Effector memory CD4-positive, alpha-beta T cell (primary cell): ENCODE measurements at regions not wholly inside any gene's neighbourhood (a gene's known extent, or its start where the extent isn't known, plus 50 kb on each side); places are given as distances from the start of the nearest gene placed in this dataset.

Source experiments
- DNase-seq, 3 donors: peaks; one replicate each; pipeline ENCODE4 v3.0.0-alpha.2; 2020
- H3K27ac ChIP-seq: 2 replicates; pipeline ENCODE4 v1.7.0; 2013; ENCODE audit warnings: mild to moderate bottlenecking, low read length, moderate library complexity; ENCODE audit not compliant: insufficient read depth, poor library complexity, severe bottlenecking
- H3K27me3 ChIP-seq: replicated peaks from 2 replicates; pipeline ENCODE4 v1.7.0; 2013; ENCODE audit warnings: mild to moderate bottlenecking, low read length; ENCODE audit not compliant: insufficient read depth, control insufficient read depth, poor library complexity, severe bottlenecking
- H3K36me3 ChIP-seq: 2 replicates; pipeline ENCODE4 v1.7.0; 2013; ENCODE audit warnings: mild to moderate bottlenecking, low read length, moderate library complexity; ENCODE audit not compliant: control insufficient read depth, insufficient read depth
- H3K4me1 ChIP-seq: 2 replicates; pipeline ENCODE4 v1.7.0; 2013; ENCODE audit warnings: low read length, mild to moderate bottlenecking; ENCODE audit not compliant: control insufficient read depth, insufficient read depth, poor library complexity, severe bottlenecking
- H3K4me3 ChIP-seq: 2 replicates; pipeline ENCODE4 v1.7.0; 2013; ENCODE audit warnings: low read length, low read depth, mild to moderate bottlenecking; ENCODE audit not compliant: insufficient read depth, poor library complexity, severe bottlenecking
- H3K9me3 ChIP-seq: 2 replicates; pipeline ENCODE4 v1.7.0; 2013; ENCODE audit warnings: mild to moderate bottlenecking, low read length, moderate library complexity; ENCODE audit not compliant: control insufficient read depth

DNA sequence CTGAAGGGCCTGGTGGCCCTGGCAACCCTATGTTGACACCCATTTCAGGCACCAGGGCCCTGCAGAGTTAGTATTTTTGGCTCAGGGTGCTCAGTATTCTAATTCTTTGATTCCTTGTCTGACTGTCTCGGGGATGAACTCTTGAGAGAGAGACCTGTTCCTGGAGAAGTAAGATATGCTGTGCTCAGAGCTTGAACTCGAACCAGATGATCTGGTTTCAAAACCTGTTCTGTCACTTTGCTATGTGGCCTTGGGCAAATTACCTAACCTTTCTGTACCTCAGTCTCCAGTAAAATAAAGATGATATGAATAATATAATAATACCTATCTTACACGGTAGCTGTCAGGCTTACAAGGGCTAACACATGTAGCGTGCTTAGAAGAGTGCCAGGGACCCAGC, 294.2 kb downstream of the DYSF start:
- no peaks in the 10 kb centered on the region for H3K36me3 ChIP-seq
- no peak for DNase-seq
- no peaks in the 10 kb centered on the region for H3K4me1 ChIP-seq
- no peaks in the 10 kb centered on the region for H3K27me3 ChIP-seq
- no peaks in the 10 kb centered on the region for H3K9me3 ChIP-seq
- H3K27ac ChIP-seq, result no peak overlapping the region
- H3K4me3 ChIP-seq, result no peak overlapping the region

DNA sequence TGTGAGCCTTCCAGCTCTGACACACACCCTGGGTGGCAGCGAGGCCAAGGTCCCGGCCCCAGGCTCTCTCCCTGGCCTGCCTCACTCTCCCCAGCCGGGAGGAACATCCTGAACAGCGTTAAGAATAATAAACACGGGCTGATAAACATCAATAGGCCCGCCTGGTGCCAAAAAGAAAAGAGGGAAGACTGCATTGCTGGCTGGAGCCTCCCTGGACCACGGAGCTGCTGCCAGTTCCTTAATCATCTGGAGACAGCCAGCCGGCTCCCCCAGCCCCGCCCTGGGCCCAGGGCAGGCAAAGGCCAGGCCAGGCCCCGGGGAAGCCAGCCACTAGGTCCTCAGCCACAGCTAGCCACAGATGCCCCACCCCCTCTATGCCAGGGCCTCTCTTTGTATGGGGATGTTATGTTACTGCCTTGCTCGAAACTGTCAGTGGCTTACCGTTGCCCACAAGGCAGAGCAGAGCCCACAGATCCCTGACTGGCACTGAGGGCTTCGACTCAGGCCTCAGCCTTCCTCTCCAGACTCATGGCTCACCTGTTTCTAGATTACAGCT, 293.7 kb downstream of the DYSF start:
- Histone ChIP-seq H3K36me3 (no peaks in the 10 kb centered on the region), H3K27ac (no peak overlapping the region), H3K4me3 (no peak overlapping the region), H3K4me1 (no peaks in the 10 kb centered on the region), H3K27me3 (no peaks in the 10 kb centered on the region), H3K9me3 (no peaks in the 10 kb centered on the region)
- DNase-seq, result no peak

DNA sequence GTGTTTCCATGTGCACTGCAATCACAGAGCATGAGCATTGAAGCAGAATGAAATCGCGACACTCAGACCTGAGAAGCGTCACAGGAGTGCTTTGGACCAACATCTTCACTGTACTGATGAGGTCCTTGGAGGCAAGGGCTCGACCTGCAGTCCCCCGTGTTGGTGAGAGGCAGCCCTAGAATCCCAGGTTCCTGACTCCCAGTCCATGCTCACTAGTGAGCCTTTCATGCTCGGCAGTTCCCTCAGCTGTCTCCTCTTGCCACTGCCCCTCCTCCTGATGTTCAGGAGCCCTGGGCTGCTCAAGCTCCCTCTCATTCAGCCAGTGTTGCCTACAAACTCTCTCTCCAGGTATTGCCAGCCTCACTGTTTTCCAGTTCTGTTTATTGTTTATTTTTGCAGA, 291.4 kb downstream of the DYSF start:
- H3K4me1 ChIP-seq, result no peaks in the 10 kb centered on the region
- H3K27me3 ChIP-seq, result no peaks in the 10 kb centered on the region
- no peaks in the 10 kb centered on the region for H3K36me3 ChIP-seq
- H3K9me3 ChIP-seq, result no peaks in the 10 kb centered on the region
- no peak for DNase-seq
- no peak overlapping the region for H3K4me3 ChIP-seq
- no peak overlapping the region for H3K27ac ChIP-seq

DNA sequence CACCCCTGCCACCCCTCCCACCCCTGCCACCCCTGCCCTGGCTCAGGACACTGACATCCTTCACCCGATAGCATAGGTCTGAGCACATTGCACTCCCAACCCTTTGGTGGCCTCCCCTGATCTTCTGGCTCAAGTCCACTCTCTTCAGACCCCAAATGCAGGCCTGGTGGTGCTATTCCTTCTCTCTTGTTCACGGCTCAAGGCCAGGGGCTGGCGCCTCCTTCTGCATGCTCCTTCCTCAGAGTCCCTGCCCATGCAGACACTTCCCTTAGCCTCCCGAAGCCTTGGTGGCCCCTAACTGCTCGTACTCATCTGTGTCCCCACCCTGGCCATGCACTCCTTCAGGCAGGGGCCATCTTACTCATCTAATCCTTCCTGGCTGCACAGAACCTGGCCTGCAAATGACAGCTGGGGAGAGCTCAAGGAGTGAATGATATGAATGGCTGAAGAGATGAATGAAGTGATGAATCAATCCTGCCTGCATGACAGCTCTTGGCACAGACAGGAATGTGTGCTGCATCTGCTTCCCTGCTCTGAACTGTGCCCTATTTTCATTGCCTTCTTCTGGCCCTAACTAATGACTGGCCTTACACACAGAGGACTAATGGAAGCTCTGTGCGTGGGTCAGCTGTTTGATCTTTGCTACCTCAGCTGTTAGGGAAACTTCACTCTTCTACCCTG, 290.8 kb downstream of the DYSF start:
- no peaks in the 10 kb centered on the region for H3K36me3 ChIP-seq
- H3K4me1 ChIP-seq, result no peaks in the 10 kb centered on the region
- H3K27ac ChIP-seq, result no peak overlapping the region
- no peaks in the 10 kb centered on the region for H3K27me3 ChIP-seq
- H3K9me3 ChIP-seq, result no peaks in the 10 kb centered on the region
- no peak overlapping the region for H3K4me3 ChIP-seq
- no peak for DNase-seq

DNA sequence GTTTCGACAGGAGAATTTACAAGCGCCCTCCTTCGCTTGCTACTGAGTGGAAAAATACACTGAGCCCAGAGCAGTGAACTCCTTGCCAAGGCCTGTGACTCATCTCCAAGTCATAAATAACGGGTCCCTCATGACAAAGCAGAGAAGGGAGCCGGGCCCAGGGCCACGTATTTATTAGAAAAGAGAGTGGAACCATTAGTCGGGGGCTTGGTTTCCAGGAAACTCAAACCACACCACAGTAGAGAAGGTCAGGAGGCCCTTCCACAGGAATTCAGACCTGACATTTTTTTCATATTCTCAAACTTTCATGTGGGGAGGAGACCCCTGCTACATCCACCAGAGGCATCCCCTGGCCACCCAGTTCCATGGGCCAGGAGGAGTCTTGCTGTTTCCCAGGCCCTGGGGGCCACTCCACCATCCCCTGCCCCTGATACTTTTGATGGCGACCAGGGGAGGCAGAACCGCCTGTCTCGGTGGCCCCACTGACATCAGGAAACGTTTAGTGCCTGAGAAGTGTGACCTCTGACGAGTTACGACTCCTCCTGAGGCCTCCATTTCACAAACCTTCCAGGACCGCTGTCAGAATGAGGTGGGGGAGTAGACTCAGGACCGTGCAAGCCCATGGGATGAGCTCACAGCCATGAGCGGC, 289.7 kb downstream of the DYSF start:
- Histone ChIP-seq H3K9me3 (no peaks in the 10 kb centered on the region), H3K4me3 (no peak overlapping the region), H3K27me3 (no peaks in the 10 kb centered on the region), H3K4me1 (no peaks in the 10 kb centered on the region), H3K27ac (no peak overlapping the region), H3K36me3 (no peaks in the 10 kb centered on the region)
- no peak for DNase-seq

DNA sequence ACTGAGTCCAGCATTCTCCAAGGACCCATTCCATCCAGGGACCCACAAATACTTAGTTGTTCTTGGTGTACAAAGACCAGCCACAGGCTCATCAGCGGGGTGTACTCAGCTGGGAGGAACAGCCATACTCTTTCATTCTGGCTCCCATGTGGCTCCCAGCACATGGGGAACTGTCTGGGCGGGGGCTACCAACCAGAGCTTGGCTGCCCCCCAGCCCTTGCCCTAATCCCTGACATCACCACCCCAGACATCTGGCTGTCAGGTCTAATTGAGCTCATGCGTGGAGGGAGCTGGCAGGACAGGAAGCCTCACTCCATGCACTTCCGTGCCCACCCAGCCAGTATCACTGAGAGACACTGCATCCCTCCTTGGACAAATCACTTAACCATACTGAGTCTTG, 283.6 kb downstream of the DYSF start:
- DNase-seq, result no peak
- Histone ChIP-seq H3K4me1 (no peaks in the 10 kb centered on the region), H3K36me3 (no peaks in the 10 kb centered on the region), H3K27me3 (no peaks in the 10 kb centered on the region), H3K27ac (no peak overlapping the region), H3K9me3 (no peaks in the 10 kb centered on the region), H3K4me3 (no peak overlapping the region)

DNA sequence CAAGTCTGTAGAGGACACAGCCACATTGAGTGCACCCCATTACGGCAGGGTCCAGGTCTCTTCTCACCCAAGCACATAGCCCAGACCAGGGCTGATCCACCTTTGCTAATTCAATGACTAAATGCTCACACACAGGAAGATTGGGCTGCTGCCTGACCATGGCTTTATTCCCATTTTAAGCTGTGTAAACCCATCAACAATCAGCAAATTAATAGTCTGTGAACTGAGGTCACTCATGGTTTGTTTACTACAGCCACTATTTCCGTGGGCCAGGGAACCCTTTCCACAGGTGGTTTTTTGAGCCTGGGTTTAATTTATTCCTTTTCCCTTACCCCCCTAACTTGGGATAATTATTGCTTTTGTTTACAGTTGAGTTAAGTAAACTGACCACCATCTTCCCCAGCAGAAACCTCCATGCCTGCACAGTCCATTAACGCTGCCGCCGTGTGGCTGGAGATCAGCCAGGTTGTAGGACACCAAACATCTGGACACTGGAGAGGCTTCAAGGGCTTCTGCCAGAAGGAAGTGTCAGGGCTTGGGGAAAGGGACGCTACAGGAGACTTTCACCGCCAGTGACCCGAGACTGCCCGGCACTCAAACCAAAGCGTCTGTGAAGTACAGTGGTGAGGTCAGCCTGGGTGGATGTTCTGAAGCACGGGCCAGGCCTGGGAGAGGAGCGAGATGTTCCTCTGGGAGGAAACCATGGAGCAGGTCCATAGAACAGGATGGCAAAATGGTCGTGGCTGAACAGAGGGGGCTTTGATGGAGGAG, 282.9 kb downstream of the DYSF start:
- DNase-seq, result no peak
- Histone ChIP-seq H3K36me3 (no peaks in the 10 kb centered on the region), H3K9me3 (no peaks in the 10 kb centered on the region), H3K27me3 (no peaks in the 10 kb centered on the region), H3K27ac (no peak overlapping the region), H3K4me1 (no peaks in the 10 kb centered on the region), H3K4me3 (no peak overlapping the region)
